OCI-LY7 (cell line): ENCODE measurements at regions not wholly inside any gene's neighbourhood (a gene's known extent, or its start where the extent isn't known, plus 50 kb on each side); places are given as distances from the start of the nearest gene placed in this dataset.

Source experiments
- BruUV-seq: library from RNA; stranded (reverse); fragments of 400-500 nt; replicated peaks from 2 replicates; lab custom pipeline; 2021; lab: Mats Ljungman, UMichigan
- CTCF ChIA-PET: fragments of 300-600 bp; sonication (Branson Sonifier 250); formaldehyde crosslinking; loops from one replicate; lab custom pipeline; 2022; ENCODE audit warnings: antibody characterized with exemption; ENCODE audit not compliant: unreplicated experiment; lab: Charles Lee
- POLR2A ChIA-PET: fragments of 300-600 bp; sonication (Branson Sonifier 250); formaldehyde crosslinking; loops from one replicate; lab custom pipeline; 2022; ENCODE audit warnings: antibody characterized with exemption; lab: Charles Lee
- DNase-seq: peaks from one replicate; pipeline ENCODE4 v3.0.0-alpha.2; 2015; ENCODE audit warnings: low spot score
- H2AFZ ChIP-seq: fragments of 200-600 bp; sonication (generic), shearing (Covaris generic); 2 replicates; pipeline ENCODE4 v1.6.1; 2014; ENCODE audit warnings: mild to moderate bottlenecking, antibody characterized with exemption, low read length, moderate library complexity
- H3K27ac ChIP-seq: fragments of 200-600 bp; sonication (generic); 2 replicates; pipeline ENCODE4 v1.5.1; 2014; ENCODE audit warnings: mixed run types, low read depth, mild to moderate bottlenecking, moderate library complexity, low read length, inconsistent platforms; ENCODE audit not compliant: poor library complexity, severe bottlenecking
- H3K36me3 ChIP-seq: fragments of 200-600 bp; sonication (generic); 2 replicates; pipeline ENCODE4 v1.6.1; 2014; ENCODE audit warnings: mild to moderate bottlenecking, antibody characterized with exemption, low read length, moderate library complexity, mixed read lengths; ENCODE audit not compliant: insufficient read depth
- H3K4me1 ChIP-seq: fragments of 200-600 bp; sonication (generic); 2 replicates; pipeline ENCODE4 v1.5.1; 2014; ENCODE audit warnings: mild to moderate bottlenecking, low read length; ENCODE audit not compliant: insufficient read depth, poor library complexity, severe bottlenecking
- H3K4me2 ChIP-seq: fragments of 200-600 bp; sonication (generic); 2 replicates; pipeline ENCODE4 v1.6.1; 2014; ENCODE audit warnings: mild to moderate bottlenecking, low read length
- H3K4me3 ChIP-seq: fragments of 200-600 bp; sonication (generic); 2 replicates; pipeline ENCODE4 v1.5.1; 2014; ENCODE audit warnings: mild to moderate bottlenecking, low read depth, low read length; ENCODE audit not compliant: poor library complexity, severe bottlenecking
- H3K79me2 ChIP-seq: fragments of 200-600 bp; sonication (generic); 2 replicates; pipeline ENCODE4 v1.6.1; 2016; ENCODE audit warnings: low read depth, mild to moderate bottlenecking, low read length, moderate library complexity, mixed read lengths; ENCODE audit not compliant: insufficient read depth
- H3K9me2 ChIP-seq: fragments of 200-600 bp; sonication (generic); 2 replicates; pipeline ENCODE4 v1.6.1; 2016; ENCODE audit warnings: mild to moderate bottlenecking, low read length, mixed read lengths; ENCODE audit not compliant: insufficient read depth
- H3K9me3 ChIP-seq: fragments of 200-600 bp; sonication (generic); 2 replicates; pipeline ENCODE4 v1.6.1; 2014; ENCODE audit warnings: mild to moderate bottlenecking, mixed run types, low read length, mixed read lengths
- H4K20me1 ChIP-seq: fragments of 200-600 bp; sonication (generic); 2 replicates; pipeline ENCODE4 v1.6.1; 2014; ENCODE audit warnings: mild to moderate bottlenecking, antibody characterized with exemption, low read length, moderate library complexity, mixed read lengths; ENCODE audit not compliant: insufficient read depth
- EZH2phosphoT487 ChIP-seq: fragments of 200-600 bp; sonication (generic); IDR thresholded peaks from 2 replicates; pipeline ENCODE4 v1.6.1; 2018; ENCODE audit warnings: low read depth, borderline replicate concordance, mild to moderate bottlenecking, mixed run types, antibody characterized with exemption, low read length, moderate library complexity, mixed read lengths
- intact Hi-C: fragments of 100-400 bp; cut with micrococcal nuclease; formaldehyde crosslinking; loops from one replicate; pipeline ENCODE4 v1.10.0; 2022; ENCODE audit not compliant: unreplicated experiment
- TF ChIP-seq, protein P1 (sequence below): fragments of 200-600 bp; sonication (generic); conservative IDR thresholded peaks from 2 replicates; pipeline ENCODE4 v1.5.1; 2014; ENCODE audit warnings: mild to moderate bottlenecking, antibody characterized with exemption, low read length, moderate library complexity, mixed read lengths

DNA sequence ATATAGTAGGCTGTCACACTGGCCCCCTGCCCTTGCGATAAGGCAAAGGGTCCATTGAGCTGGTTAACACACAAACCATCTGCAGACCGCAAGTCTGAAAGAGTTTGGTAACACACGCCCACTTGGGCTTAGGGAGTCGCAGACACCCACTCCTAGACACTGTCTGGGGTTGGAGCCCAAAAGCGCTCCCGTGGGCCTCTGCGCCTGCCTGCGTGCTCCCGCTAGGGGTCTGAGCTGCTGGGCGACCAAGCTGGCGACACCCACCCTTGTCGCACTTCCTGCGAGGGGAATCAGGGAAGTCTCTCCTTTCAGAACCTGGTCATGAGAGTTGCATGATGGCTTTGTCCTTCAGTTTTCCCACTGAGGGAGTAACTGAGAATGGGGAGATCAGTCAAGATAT lies 653.0 kb downstream of the HTR1B start:
- no peaks in the 10 kb centered on the region for H3K4me1 ChIP-seq
- POLR2A ChIA-PET: no interaction called here
- CTCF ChIA-PET: no interaction called here
- no peak for DNase-seq
- no peak overlapping the region for H3K4me3 ChIP-seq
- H3K9me3 ChIP-seq: no peaks in the 10 kb centered on the region
- intact Hi-C loops: no loop called here
- H3K79me2 ChIP-seq: no peaks in the 10 kb centered on the region
- H3K9me2 ChIP-seq: no peaks in the 10 kb centered on the region
- no peak overlapping the region for H3K27ac ChIP-seq
- H2AFZ ChIP-seq: no peak overlapping the region
- BruUV-seq: no TSS peak
- TF ChIP-seq, protein P1, sequence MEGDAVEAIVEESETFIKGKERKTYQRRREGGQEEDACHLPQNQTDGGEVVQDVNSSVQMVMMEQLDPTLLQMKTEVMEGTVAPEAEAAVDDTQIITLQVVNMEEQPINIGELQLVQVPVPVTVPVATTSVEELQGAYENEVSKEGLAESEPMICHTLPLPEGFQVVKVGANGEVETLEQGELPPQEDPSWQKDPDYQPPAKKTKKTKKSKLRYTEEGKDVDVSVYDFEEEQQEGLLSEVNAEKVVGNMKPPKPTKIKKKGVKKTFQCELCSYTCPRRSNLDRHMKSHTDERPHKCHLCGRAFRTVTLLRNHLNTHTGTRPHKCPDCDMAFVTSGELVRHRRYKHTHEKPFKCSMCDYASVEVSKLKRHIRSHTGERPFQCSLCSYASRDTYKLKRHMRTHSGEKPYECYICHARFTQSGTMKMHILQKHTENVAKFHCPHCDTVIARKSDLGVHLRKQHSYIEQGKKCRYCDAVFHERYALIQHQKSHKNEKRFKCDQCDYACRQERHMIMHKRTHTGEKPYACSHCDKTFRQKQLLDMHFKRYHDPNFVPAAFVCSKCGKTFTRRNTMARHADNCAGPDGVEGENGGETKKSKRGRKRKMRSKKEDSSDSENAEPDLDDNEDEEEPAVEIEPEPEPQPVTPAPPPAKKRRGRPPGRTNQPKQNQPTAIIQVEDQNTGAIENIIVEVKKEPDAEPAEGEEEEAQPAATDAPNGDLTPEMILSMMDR: no peak
- TF ChIP-seq EZH2phosphoT487: no peak
- H3K36me3 ChIP-seq: no peaks in the 10 kb centered on the region
- no peak overlapping the region for H3K4me2 ChIP-seq
- H4K20me1 ChIP-seq: no peaks in the 10 kb centered on the region

DNA sequence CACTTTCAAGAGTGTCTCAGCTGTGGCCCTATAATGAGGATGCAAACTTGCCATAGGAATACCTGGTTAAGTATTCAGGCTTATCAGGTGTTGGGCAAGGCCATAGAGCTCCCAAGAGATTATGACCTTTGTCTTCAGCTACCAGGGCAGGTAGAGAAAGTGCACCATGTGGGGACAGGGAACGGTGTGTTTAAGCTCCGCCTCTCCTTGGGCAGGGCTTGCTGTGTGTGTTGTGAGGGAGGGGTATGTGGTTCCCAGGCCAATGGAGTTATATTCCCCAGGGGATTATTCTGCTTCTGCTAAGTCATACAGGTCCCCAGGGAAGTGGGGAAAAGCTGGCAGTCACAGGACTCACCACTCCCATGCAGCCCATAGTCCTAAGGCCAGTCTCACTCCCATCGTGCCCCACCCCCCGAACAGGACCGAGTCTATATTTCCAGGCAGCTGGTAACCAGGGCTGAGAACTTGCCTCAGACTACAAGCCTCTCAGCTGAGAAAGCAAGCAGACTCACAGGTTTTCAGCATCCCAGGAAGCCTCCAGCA lies 660.2 kb downstream of the HTR1B start:
- Histone ChIP-seq H2AFZ (no peak overlapping the region), H3K4me2 (no peak overlapping the region), H4K20me1 (no peaks in the 10 kb centered on the region), H3K79me2 (no peaks in the 10 kb centered on the region), H3K36me3 (no peaks in the 10 kb centered on the region), H3K9me3 (no peaks in the 10 kb centered on the region), H3K9me2 (no peaks in the 10 kb centered on the region), H3K27ac (no peak overlapping the region), H3K4me1 (no peaks in the 10 kb centered on the region), H3K4me3 (no peak overlapping the region)
- CTCF ChIA-PET: no interaction called here
- DNase-seq: no peak
- BruUV-seq: no TSS peak
- POLR2A ChIA-PET: no interaction called here
- TF ChIP-seq, protein P1: no peak
- no peak for TF ChIP-seq EZH2phosphoT487
- intact Hi-C loops: no loop called here

DNA sequence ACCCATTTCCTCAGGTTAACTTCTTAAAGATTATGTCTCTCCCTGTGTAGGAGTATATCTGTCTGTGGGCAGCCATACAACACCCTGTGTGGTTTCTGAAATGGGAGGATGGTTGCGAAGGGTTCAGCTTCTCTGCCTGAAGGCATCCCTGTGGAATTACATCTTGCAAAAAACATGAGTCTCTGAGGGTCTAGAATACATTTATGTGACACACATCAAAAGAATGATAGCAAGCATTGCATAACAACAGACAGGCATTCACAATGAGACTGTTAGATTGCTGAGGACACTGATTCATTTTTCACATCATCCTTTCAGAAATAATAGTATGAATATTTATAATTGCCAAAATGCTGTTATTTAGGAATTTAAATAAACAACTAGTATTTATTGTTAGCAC lies 670.9 kb downstream of the HTR1B start:
- Histone ChIP-seq H3K27ac (no peak overlapping the region), H3K9me2 (no peaks in the 10 kb centered on the region), H3K4me2 (no peak overlapping the region), H3K4me3 (no peak overlapping the region), H3K79me2 (no peaks in the 10 kb centered on the region), H4K20me1 (no peaks in the 10 kb centered on the region), H3K9me3 (no peaks in the 10 kb centered on the region), H3K36me3 (no peaks in the 10 kb centered on the region), H2AFZ (no peak overlapping the region), H3K4me1 (no peaks in the 10 kb centered on the region)
- CTCF ChIA-PET: no interaction called here
- no peak for DNase-seq
- intact Hi-C loops: no loop called here
- POLR2A ChIA-PET: interaction anchor here (0.6 kb wide), 1 partner anchor 101 kb away, joined by 3 read pairs; no protein-coding TSS in a partner anchor
- TF ChIP-seq EZH2phosphoT487: no peak
- TF ChIP-seq, protein P1: no peak
- BruUV-seq: no TSS peak
